K562 (cell line): ENCODE measurements at regions not wholly inside any gene's neighbourhood (a gene's known extent, or its start where the extent isn't known, plus 50 kb on each side); places are given as distances from the start of the nearest gene placed in this dataset.

Source experiments
- CREB1 ChIP-seq, 2 experiments: sonication (generic) in 1 of 2; formaldehyde crosslinking in 1 of 2; IDR thresholded peaks; 2 replicates each; pipeline versions ENCODE4 v1.6.1 to v1.8.0; 2012 to 2022; ENCODE audit warnings: inconsistent platforms in 1 of 2, mild to moderate bottlenecking in 1 of 2, missing genetic modification reagents in 1 of 2, moderate library complexity in 1 of 2
- EP300 ChIP-seq: IDR thresholded peaks from 2 replicates; pipeline ENCODE4 v1.6.1; 2012; ENCODE audit warnings: low read length, improper control_type of control experiment
- EP400 ChIP-seq: fragments of 450-650 bp; IDR thresholded peaks from 2 replicates; pipeline ENCODE4 v1.6.1; 2017; ENCODE audit warnings: antibody characterized with exemption, mild to moderate bottlenecking, moderate library complexity
- FOXJ3 ChIP-seq: sonication (generic); formaldehyde crosslinking; IDR thresholded peaks from 2 replicates; pipeline ENCODE4 v1.4.0; 2020; ENCODE audit warnings: mild to moderate bottlenecking, missing genetic modification reagents
- NUFIP1 ChIP-seq: fragments of 450-650 bp; IDR thresholded peaks from 2 replicates; pipeline ENCODE4 v1.6.1; 2018; ENCODE audit not compliant: partially characterized antibody
- POLR2A ChIP-seq: fragments of 450-650 bp; conservative IDR thresholded peaks from 2 replicates; pipeline ENCODE4 v1.6.1; 2016
- SREBF1 ChIP-seq: fragments of 150-350 bp; IDR thresholded peaks from 2 replicates; pipeline ENCODE4 v1.6.1; 2014; ENCODE audit warnings: antibody characterized with exemption, low read depth, low read length, borderline replicate concordance
- SRF ChIP-seq, 2 experiments: fragments of 250-450, 450-650 bp in 1 of 2; sonication (Bioruptor Pico) in 1 of 2; sonication (generic) in 1 of 2; formaldehyde crosslinking; IDR thresholded peaks; 2 replicates each; pipeline versions ENCODE4 v1.5.0 to v1.5.1; 2020 to 2022; ENCODE audit warnings: mild to moderate bottlenecking in 1 of 2, missing genetic modification reagents in 1 of 2
- XRCC5 ChIP-seq: fragments of 200-400 bp; formaldehyde crosslinking; IDR thresholded peaks from 2 replicates; pipeline ENCODE4 v1.6.1; 2017; ENCODE audit warnings: low read depth, mild to moderate bottlenecking, low read length
- TF ChIP-seq, protein P1 (sequence below), 3 experiments: IDR thresholded peaks in 2 of 3; conservative IDR thresholded peaks in 1 of 3; 2 replicates each; pipeline ENCODE4 v1.5.1; 2011 to 2012; ENCODE audit warnings: low read length in 3 of 3, mild to moderate bottlenecking in 3 of 3, control low read depth in 2 of 3, improper control_type of control experiment in 1 of 3, inconsistent platforms in 1 of 3, low read depth in 1 of 3, mixed read lengths in 1 of 3, moderate library complexity in 1 of 3; ENCODE audit not compliant: insufficient read depth in 2 of 3
- TF ChIP-seq, protein P2 (sequence below): sonication (generic); formaldehyde crosslinking; IDR thresholded peaks from 2 replicates; pipeline ENCODE4 v1.5.0; 2020; ENCODE audit warnings: missing genetic modification reagents
- TF ChIP-seq, protein P3 (sequence below): sonication (generic); formaldehyde crosslinking; IDR thresholded peaks from 2 replicates; pipeline ENCODE4 v1.8.0; 2022; ENCODE audit warnings: mild to moderate bottlenecking, missing genetic modification reagents, borderline replicate concordance

DNA sequence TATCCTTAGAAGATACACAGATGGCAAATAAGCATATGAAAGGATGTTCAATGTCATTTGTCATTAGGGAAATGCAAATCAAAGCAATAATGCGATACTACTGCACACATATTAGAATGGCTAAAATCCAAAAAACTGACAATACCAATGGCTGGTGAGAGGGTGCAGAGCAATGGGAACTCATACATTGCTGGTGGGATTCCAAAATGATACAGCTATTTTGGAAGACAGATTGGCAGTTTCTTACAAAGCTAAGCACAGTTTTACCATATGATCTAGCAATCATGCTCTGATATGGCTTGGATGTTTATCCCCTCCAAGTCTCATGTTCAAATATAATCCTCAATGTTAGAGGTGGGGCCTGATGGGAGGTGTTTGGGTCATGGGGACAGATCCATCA is 122.6 kb downstream of the KCTD15 start:
- TF ChIP-seq, protein P1, sequence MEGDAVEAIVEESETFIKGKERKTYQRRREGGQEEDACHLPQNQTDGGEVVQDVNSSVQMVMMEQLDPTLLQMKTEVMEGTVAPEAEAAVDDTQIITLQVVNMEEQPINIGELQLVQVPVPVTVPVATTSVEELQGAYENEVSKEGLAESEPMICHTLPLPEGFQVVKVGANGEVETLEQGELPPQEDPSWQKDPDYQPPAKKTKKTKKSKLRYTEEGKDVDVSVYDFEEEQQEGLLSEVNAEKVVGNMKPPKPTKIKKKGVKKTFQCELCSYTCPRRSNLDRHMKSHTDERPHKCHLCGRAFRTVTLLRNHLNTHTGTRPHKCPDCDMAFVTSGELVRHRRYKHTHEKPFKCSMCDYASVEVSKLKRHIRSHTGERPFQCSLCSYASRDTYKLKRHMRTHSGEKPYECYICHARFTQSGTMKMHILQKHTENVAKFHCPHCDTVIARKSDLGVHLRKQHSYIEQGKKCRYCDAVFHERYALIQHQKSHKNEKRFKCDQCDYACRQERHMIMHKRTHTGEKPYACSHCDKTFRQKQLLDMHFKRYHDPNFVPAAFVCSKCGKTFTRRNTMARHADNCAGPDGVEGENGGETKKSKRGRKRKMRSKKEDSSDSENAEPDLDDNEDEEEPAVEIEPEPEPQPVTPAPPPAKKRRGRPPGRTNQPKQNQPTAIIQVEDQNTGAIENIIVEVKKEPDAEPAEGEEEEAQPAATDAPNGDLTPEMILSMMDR (IDR thresholded peaks at IDR 0.05 in 2 of 3, conservative IDR thresholded peaks at IDR 0.05 in 1 of 3; ENCODE audit: insufficient read depth in 2 of 3, low read depth in 1 of 3, low read length in 3 of 3): no peak
- TF ChIP-seq POLR2A (no peak), SREBF1 (no peak), SRF (CRISPR knock-in tag; IDR thresholded peaks at IDR 0.05) (no peak), EP300 (no peak), NUFIP1 (no peak), FOXJ3 (no peak), EP400 (no peak), XRCC5 (no peak), CREB1 (IDR thresholded peaks at IDR 0.05) (no peak), CREB1 (CRISPR knock-in tag; IDR thresholded peaks at IDR 0.05) (no peak)
- TF ChIP-seq, protein P2, sequence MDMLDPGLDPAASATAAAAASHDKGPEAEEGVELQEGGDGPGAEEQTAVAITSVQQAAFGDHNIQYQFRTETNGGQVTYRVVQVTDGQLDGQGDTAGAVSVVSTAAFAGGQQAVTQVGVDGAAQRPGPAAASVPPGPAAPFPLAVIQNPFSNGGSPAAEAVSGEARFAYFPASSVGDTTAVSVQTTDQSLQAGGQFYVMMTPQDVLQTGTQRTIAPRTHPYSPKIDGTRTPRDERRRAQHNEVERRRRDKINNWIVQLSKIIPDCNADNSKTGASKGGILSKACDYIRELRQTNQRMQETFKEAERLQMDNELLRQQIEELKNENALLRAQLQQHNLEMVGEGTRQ (CRISPR knock-in tag): no peak
- TF ChIP-seq, protein P3, sequence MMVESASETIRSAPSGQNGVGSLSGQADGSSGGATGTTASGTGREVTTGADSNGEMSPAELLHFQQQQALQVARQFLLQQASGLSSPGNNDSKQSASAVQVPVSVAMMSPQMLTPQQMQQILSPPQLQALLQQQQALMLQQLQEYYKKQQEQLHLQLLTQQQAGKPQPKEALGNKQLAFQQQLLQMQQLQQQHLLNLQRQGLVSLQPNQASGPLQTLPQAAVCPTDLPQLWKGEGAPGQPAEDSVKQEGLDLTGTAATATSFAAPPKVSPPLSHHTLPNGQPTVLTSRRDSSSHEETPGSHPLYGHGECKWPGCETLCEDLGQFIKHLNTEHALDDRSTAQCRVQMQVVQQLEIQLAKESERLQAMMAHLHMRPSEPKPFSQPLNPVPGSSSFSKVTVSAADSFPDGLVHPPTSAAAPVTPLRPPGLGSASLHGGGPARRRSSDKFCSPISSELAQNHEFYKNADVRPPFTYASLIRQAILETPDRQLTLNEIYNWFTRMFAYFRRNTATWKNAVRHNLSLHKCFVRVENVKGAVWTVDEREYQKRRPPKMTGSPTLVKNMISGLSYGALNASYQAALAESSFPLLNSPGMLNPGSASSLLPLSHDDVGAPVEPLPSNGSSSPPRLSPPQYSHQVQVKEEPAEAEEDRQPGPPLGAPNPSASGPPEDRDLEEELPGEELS (CRISPR knock-in tag): no peak
